HEK293 (cell line): ENCODE measurements at regions not wholly inside any gene's neighbourhood (a gene's known extent, or its start where the extent isn't known, plus 50 kb on each side); places are given as distances from the start of the nearest gene placed in this dataset.

Source experiments
- CTCF ChIA-PET: fragments of 350-600 bp; formaldehyde crosslinking; extraction: SDS; loops from one replicate; lab custom pipeline; 2021; ENCODE audit warnings: antibody characterized with exemption; lab: Yijun Ruan, JAX
- POLR2A ChIA-PET: fragments of 300-600 bp; formaldehyde crosslinking; extraction: SDS; loops from one replicate; lab custom pipeline; 2020; ENCODE audit warnings: antibody characterized with exemption, inconsistent platforms; lab: Yijun Ruan, JAX
- H3K27ac ChIP-seq: fragments of 200-500 bp; sonication (Bioruptor generic); 2 replicates; pipeline ENCODE4 v1.5.1; 2014; ENCODE audit warnings: low read depth, low read length, control low read depth, inconsistent platforms; ENCODE audit errors: extremely low read depth
- H3K36me3 ChIP-seq, 2 experiments: fragments of 200-500 bp in 1 of 2; sonication (Bioruptor generic) in 1 of 2; 1 replicate in 1 of 2; 2 replicates in 1 of 2; pipeline ENCODE4 v1.5.1; 2014 to 2017; ENCODE audit warnings: inconsistent platforms in 2 of 2, low read length in 2 of 2; ENCODE audit not compliant: control insufficient read depth in 2 of 2, insufficient read depth in 1 of 2
- H3K4me1 ChIP-seq: fragments of 200-500 bp; sonication (Bioruptor generic); 2 replicates; pipeline ENCODE4 v1.5.1; 2014; ENCODE audit warnings: mild to moderate bottlenecking, low read length, inconsistent platforms; ENCODE audit not compliant: control insufficient read depth, insufficient read depth
- H3K4me3 ChIP-seq: 2 replicates; pipeline ENCODE4 v1.5.1; 2011; ENCODE audit warnings: low read depth, mild to moderate bottlenecking, control low read depth, low read length, moderate library complexity
- H3K9me3 ChIP-seq: fragments of 200-500 bp; sonication (Bioruptor generic); 2 replicates; pipeline ENCODE4 v1.5.1; 2014; ENCODE audit warnings: low read depth, low read length, inconsistent platforms; ENCODE audit not compliant: control insufficient read depth, insufficient read depth
- KLF9 ChIP-seq: fragments of 450-650 bp; formaldehyde crosslinking; IDR thresholded peaks from 2 replicates; pipeline ENCODE4 v1.5.1; 2016; ENCODE audit warnings: missing biosample characterization, missing genetic modification characterization, low read depth
- MZF1 ChIP-seq: fragments of 450-650 bp; formaldehyde crosslinking; IDR thresholded peaks from 2 replicates; pipeline ENCODE4 v1.5.1; 2017; ENCODE audit warnings: missing biosample characterization, missing genetic modification characterization, borderline replicate concordance
- PRDM6 ChIP-seq: fragments of 450-650 bp; formaldehyde crosslinking; IDR thresholded peaks from 2 replicates; pipeline ENCODE4 v1.5.1; 2017; ENCODE audit warnings: missing biosample characterization, missing genetic modification characterization
- SP2 ChIP-seq: fragments of 450-650 bp; formaldehyde crosslinking; IDR thresholded peaks from 2 replicates; pipeline ENCODE4 v1.5.1; 2016; ENCODE audit warnings: missing biosample characterization, missing genetic modification characterization
- YY2 ChIP-seq: fragments of 450-650 bp; formaldehyde crosslinking; IDR thresholded peaks from 2 replicates; pipeline ENCODE4 v1.5.1; 2016; ENCODE audit warnings: missing biosample characterization, missing genetic modification characterization
- ZFP41 ChIP-seq: fragments of 450-650 bp; formaldehyde crosslinking; IDR thresholded peaks from 2 replicates; pipeline ENCODE4 v1.5.1; 2016; ENCODE audit warnings: missing biosample characterization, missing genetic modification characterization, borderline replicate concordance
- ZNF16 ChIP-seq: fragments of 450-650 bp; formaldehyde crosslinking; IDR thresholded peaks from 2 replicates; pipeline ENCODE4 v1.5.1; 2016; ENCODE audit warnings: low read depth, missing biosample characterization, missing genetic modification characterization
- ZNF274 ChIP-seq, 2 experiments: fragments of 200-500 bp in 1 of 2; fragments of 450-650 bp in 1 of 2; sonication (Bioruptor generic) in 1 of 2; formaldehyde crosslinking in 1 of 2; IDR thresholded peaks; 2 replicates each; pipeline versions ENCODE4 v1.5.1 to v1.6.1; 2014 to 2016; ENCODE audit warnings: borderline replicate concordance in 1 of 2, inconsistent platforms in 1 of 2, low read length in 1 of 2, missing biosample characterization in 1 of 2, missing genetic modification characterization in 1 of 2
- ZNF280C ChIP-seq: fragments of 450-650 bp; formaldehyde crosslinking; IDR thresholded peaks from 2 replicates; pipeline ENCODE4 v1.5.1; 2016; ENCODE audit warnings: missing biosample characterization, missing genetic modification characterization
- ZNF302 ChIP-seq: fragments of 450-650 bp; formaldehyde crosslinking; IDR thresholded peaks from 2 replicates; pipeline ENCODE4 v1.5.1; 2016; ENCODE audit warnings: missing biosample characterization, missing genetic modification characterization, low read depth
- ZNF335 ChIP-seq: fragments of 450-650 bp; formaldehyde crosslinking; conservative IDR thresholded peaks from 2 replicates; pipeline ENCODE4 v1.5.1; 2016; ENCODE audit warnings: missing biosample characterization, missing genetic modification characterization
- TF ChIP-seq, protein P1 (sequence below): fragments of 450-650 bp; formaldehyde crosslinking; IDR thresholded peaks from 2 replicates; pipeline ENCODE4 v1.5.1; 2016; ENCODE audit warnings: missing biosample characterization, missing genetic modification characterization, low read depth
- TF ChIP-seq, protein P2 (sequence below): fragments of 450-650 bp; formaldehyde crosslinking; IDR thresholded peaks from 2 replicates; pipeline ENCODE4 v1.5.1; 2017; ENCODE audit warnings: missing biosample characterization, missing genetic modification characterization

- TF ChIP-seq, protein P1, sequence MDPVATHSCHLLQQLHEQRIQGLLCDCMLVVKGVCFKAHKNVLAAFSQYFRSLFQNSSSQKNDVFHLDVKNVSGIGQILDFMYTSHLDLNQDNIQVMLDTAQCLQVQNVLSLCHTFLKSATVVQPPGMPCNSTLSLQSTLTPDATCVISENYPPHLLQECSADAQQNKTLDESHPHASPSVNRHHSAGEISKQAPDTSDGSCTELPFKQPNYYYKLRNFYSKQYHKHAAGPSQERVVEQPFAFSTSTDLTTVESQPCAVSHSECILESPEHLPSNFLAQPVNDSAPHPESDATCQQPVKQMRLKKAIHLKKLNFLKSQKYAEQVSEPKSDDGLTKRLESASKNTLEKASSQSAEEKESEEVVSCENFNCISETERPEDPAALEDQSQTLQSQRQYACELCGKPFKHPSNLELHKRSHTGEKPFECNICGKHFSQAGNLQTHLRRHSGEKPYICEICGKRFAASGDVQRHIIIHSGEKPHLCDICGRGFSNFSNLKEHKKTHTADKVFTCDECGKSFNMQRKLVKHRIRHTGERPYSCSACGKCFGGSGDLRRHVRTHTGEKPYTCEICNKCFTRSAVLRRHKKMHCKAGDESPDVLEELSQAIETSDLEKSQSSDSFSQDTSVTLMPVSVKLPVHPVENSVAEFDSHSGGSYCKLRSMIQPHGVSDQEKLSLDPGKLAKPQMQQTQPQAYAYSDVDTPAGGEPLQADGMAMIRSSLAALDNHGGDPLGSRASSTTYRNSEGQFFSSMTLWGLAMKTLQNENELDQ (tag by site-specific recombination), result no peak
Measured at GRCh38 chr3:180329847-180330246, 272.1 kb upstream of the TTC14 start (continued).

DNA sequence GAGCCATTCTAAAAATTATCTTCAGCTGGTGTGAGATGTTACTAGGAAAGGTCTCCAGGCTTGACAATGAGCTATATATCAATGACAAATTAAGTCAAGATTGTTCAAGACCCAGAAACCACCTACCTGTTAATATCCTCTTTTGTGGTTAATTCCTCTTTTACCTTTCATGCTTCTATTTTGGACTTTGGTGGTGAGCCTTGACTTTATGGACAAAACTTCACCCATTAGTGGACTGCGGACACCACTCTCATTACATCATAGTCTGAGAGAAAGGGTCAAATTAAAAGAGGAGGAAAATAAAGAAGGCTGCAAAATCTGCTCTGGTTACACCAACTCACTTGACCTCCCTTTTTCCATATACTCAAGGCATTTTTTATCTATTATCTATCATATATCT lies 271.5 kb upstream of the TTC14 start:
- H3K4me3 ChIP-seq, result no peak overlapping the region
- no peaks in the 10 kb centered on the region for H3K36me3 ChIP-seq
- TF ChIP-seq PRDM6 (tag by site-specific recombination) (no peak), ZNF274 (IDR thresholded peaks at IDR 0.05; ENCODE audit: low read length) (no peak), ZNF274 (tag by site-specific recombination; IDR thresholded peaks at IDR 0.05; ENCODE audit: borderline replicate concordance) (no peak), SP2 (tag by site-specific recombination) (no peak), ZNF335 (tag by site-specific recombination) (no peak), YY2 (no peak), MZF1 (tag by site-specific recombination) (no peak), ZNF16 (tag by site-specific recombination) (no peak), ZNF302 (tag by site-specific recombination) (no peak), ZFP41 (tag by site-specific recombination) (no peak), ZNF280C (tag by site-specific recombination) (no peak), KLF9 (tag by site-specific recombination) (no peak)
- TF ChIP-seq, protein P2, sequence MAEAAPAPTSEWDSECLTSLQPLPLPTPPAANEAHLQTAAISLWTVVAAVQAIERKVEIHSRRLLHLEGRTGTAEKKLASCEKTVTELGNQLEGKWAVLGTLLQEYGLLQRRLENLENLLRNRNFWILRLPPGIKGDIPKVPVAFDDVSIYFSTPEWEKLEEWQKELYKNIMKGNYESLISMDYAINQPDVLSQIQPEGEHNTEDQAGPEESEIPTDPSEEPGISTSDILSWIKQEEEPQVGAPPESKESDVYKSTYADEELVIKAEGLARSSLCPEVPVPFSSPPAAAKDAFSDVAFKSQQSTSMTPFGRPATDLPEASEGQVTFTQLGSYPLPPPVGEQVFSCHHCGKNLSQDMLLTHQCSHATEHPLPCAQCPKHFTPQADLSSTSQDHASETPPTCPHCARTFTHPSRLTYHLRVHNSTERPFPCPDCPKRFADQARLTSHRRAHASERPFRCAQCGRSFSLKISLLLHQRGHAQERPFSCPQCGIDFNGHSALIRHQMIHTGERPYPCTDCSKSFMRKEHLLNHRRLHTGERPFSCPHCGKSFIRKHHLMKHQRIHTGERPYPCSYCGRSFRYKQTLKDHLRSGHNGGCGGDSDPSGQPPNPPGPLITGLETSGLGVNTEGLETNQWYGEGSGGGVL (tag by site-specific recombination), result no peak
- TF ChIP-seq, protein P1 (tag by site-specific recombination), result no peak
- POLR2A ChIA-PET, result no interaction called here
- CTCF ChIA-PET, result no interaction called here
- no peaks in the 10 kb centered on the region for H3K9me3 ChIP-seq
- H3K4me1 ChIP-seq, result no peaks in the 10 kb centered on the region
- no peak overlapping the region for H3K27ac ChIP-seq
